ENCODE measurements at regions not wholly inside any gene's neighbourhood (a gene's known extent, or its start where the extent isn't known, plus 50 kb on each side); places are given as distances from the start of the nearest gene placed in this dataset.

GRCh38 chr2:750628-751027 lies 73.4 kb upstream of the TMEM18 start:
- H3K4me2 ChIP-seq (ENCODE audit: insufficient read depth in 1 of 2, low read depth in 2 of 2, low read length in 2 of 2) = no peak overlapping the region
- H3K18ac ChIP-seq (ENCODE audit: extremely low read depth, low read length) = no peak overlapping the region
- H3K56ac ChIP-seq (replicated peaks; ENCODE audit: insufficient read length, low read depth, low read length) = no peak overlapping the region
- no peak overlapping the region for H2BK20ac ChIP-seq (ENCODE audit: low read length)
- no peak overlapping the region for H3K4ac ChIP-seq (replicated peaks; ENCODE audit: insufficient read length, low read depth, low read length)
- FAIRE-seq (no peak), DNase-seq (ENCODE audit: low read depth in 1 of 2, low spot score in 2 of 2) (no peak)
- no peak overlapping the region for H2BK5ac ChIP-seq (ENCODE audit: low read depth, low read length)
- H3K27ac ChIP-seq (ENCODE audit: low read depth, low read length) = no peak overlapping the region
- no peak overlapping the region for H4K8ac ChIP-seq (ENCODE audit: extremely low read depth, insufficient read depth, low read length)
- no peak overlapping the region for H4K91ac ChIP-seq (replicated peaks; ENCODE audit: insufficient read length, low read length)
- no peak overlapping the region for H4K5ac ChIP-seq (ENCODE audit: insufficient read length, low read depth, low read length)
- no peak overlapping the region for H2BK120ac ChIP-seq (replicated peaks; ENCODE audit: low read depth, low read length)
- no peaks in the 10 kb centered on the region for H3K27me3 ChIP-seq (replicated peaks in 1 of 4; ENCODE audit: control insufficient read depth in 3 of 4, extremely low read depth in 1 of 4, insufficient read depth in 3 of 4, low read length in 3 of 4)
- no peak overlapping the region for H2BK12ac ChIP-seq (ENCODE audit: low read depth, low read length)
- H2AK5ac ChIP-seq (ENCODE audit: low read depth, low read length) = no peak overlapping the region
- peaks cover 0 to 1% of the 10 kb centered on the region in 2 experiments for H4K20me1 ChIP-seq (replicated peaks in 1 of 2; ENCODE audit: control insufficient read depth in 1 of 2, insufficient read depth in 2 of 2, low read length in 2 of 2)
- no peaks in the 10 kb centered on the region for H3K79me1 ChIP-seq (ENCODE audit: low read depth, low read length)
- H3K23me2 ChIP-seq (ENCODE audit: low read depth, low read length) = peaks cover 2% of the 10 kb centered on the region; the same call in 1 of the 2 replicates
- H3K79me2 ChIP-seq (ENCODE audit: control insufficient read depth in 1 of 2, insufficient read depth in 2 of 2, low read length in 2 of 2) = no peaks in the 10 kb centered on the region
- no peak overlapping the region for H2AFZ ChIP-seq (ENCODE audit: low read length)
- WGBS, 2 experiments (ENCODE audit: extremely low coverage in 1 of 2, insufficient coverage in 1 of 2, insufficient read length in 1 of 2, insufficient replicate concordance in 2 of 2, low coverage in 1 of 2, low lambda C conversion rate in 2 of 2, missing lambda C conversion rate in 1 of 2) = 84% methylated on average over 5 of the region's 5 CpGs; no CpG with 5 or more reads in 1 of the 2 experiments
- no peak overlapping the region for H3K23ac ChIP-seq (ENCODE audit: insufficient read length)
- ChIA-PET POLR2A (ENCODE audit: partially characterized antibody) (interaction anchor here (0.7 kb wide), 1 partner anchor 10 kb away, joined by 3 read pairs; no protein-coding TSS in a partner anchor), CTCF (ENCODE audit: partially characterized antibody) (interaction anchor here (0.7 to 2.0 kb wide), 5 partner anchors 11 to 800 kb away, joined by 3 to 5 read pairs (median 3); no protein-coding TSS in a partner anchor)
- H3K4me3 ChIP-seq (ENCODE audit: extremely low read depth in 1 of 4, insufficient read depth in 2 of 4, low read depth in 3 of 4, low read length in 4 of 4) = no peak overlapping the region
- no peaks in the 10 kb centered on the region for H3K9me3 ChIP-seq (ENCODE audit: insufficient read depth in 2 of 2, low read depth in 1 of 2, low read length in 1 of 2)
- peaks cover 0 to 5% (median 3%) of the 10 kb centered on the region in 4 experiments; a peak in 2 of 8 replicates for H3K36me3 ChIP-seq (ENCODE audit: control insufficient read depth in 2 of 4, insufficient read depth in 4 of 4, low read length in 3 of 4)
- H3K14ac ChIP-seq (ENCODE audit: insufficient read length) = no peak overlapping the region
- H2BK15ac ChIP-seq (ENCODE audit: low read length) = no peak overlapping the region
- no peaks in the 10 kb centered on the region for H3K4me1 ChIP-seq (replicated peaks in 1 of 4; ENCODE audit: control insufficient read depth in 3 of 4, insufficient read depth in 4 of 4, low read length in 3 of 4)
- H3K9ac ChIP-seq (replicated peaks in 1 of 4; ENCODE audit: extremely low read depth in 1 of 4, low read depth in 3 of 4, low read length in 3 of 4) = no peak overlapping the region
- TF ChIP-seq MAX (IDR thresholded peaks at IDR 0.05) (no peak), YY1 (IDR thresholded peaks at IDR 0.05; ENCODE audit: low read depth, low read length) (no peak), HDAC6 (IDR thresholded peaks at IDR 0.05; ENCODE audit: low read depth, low read length) (no peak), BACH1 (IDR thresholded peaks at IDR 0.05; ENCODE audit: low read length) (no peak), JUND (IDR thresholded peaks at IDR 0.05; ENCODE audit: low read length) (no peak), EP300 (IDR thresholded peaks at IDR 0.05; ENCODE audit: borderline replicate concordance in 1 of 2, low read depth in 2 of 2, low read length in 2 of 2) (no peak), CHD1 (IDR thresholded peaks at IDR 0.05; ENCODE audit: low read depth, low read length) (no peak), SP4 (IDR thresholded peaks at IDR 0.05; ENCODE audit: low read length) (no peak), KDM1A (IDR thresholded peaks at IDR 0.05; ENCODE audit: borderline replicate concordance, low read length) (no peak), SUZ12 (IDR thresholded peaks at IDR 0.05; ENCODE audit: low read length) (no peak), USF2 (IDR thresholded peaks at IDR 0.05; ENCODE audit: low read length) (no peak), EZH2 (IDR thresholded peaks at IDR 0.05; ENCODE audit: low read depth, low read length, severe bottlenecking) (no peak)
